A549 (cell line): ENCODE measurements at regions not wholly inside any gene's neighbourhood (a gene's known extent, or its start where the extent isn't known, plus 50 kb on each side); places are given as distances from the start of the nearest gene placed in this dataset.

Experiments
- CHD4 ChIP-seq: fragments of 200-600 bp; sonication (generic); IDR thresholded peaks from 2 replicates; pipeline ENCODE4 v1.6.1; 2016; ENCODE audit warnings: antibody characterized with exemption, mild to moderate bottlenecking, borderline replicate concordance
- CTCF ChIP-seq: fragments of >200 bp; sonication (Bioruptor Twin); formaldehyde crosslinking; IDR thresholded peaks from 3 replicates; pipeline ENCODE4 v1.5.1; 2016
- JUN ChIP-seq, 2 experiments: fragments of >200 bp; sonication (Bioruptor Twin); formaldehyde crosslinking; IDR thresholded peaks; 2 replicates in 1 of 2; 3 replicates in 1 of 2; pipeline ENCODE4 v1.6.1; 2016 to 2017
- MAFK ChIP-seq: fragments of 450-650 bp; IDR thresholded peaks from 2 replicates; pipeline ENCODE4 v1.6.1; 2014; ENCODE audit not compliant: partially characterized antibody
- POLR2A ChIP-seq: IDR thresholded peaks from 2 replicates; pipeline ENCODE4 v1.6.1; 2012; ENCODE audit warnings: mild to moderate bottlenecking, low read length
- REST ChIP-seq: fragments of 200-600 bp; sonication (generic); IDR thresholded peaks from 2 replicates; pipeline ENCODE4 v1.6.1; 2016; ENCODE audit warnings: antibody characterized with exemption, mild to moderate bottlenecking, moderate library complexity

GRCh38 chr18:37955201-37955600 lies 389.6 kb upstream of the CELF4 start:
- no peak for TF ChIP-seq POLR2A
- TF ChIP-seq CHD4: no peak
- no peak for TF ChIP-seq JUN (IDR thresholded peaks at IDR 0.05)
- TF ChIP-seq REST: no peak
- no peak for TF ChIP-seq MAFK
- no peak for TF ChIP-seq CTCF
